ENCODE measurements at regions not wholly inside any gene's neighbourhood (a gene's known extent, or its start where the extent isn't known, plus 50 kb on each side); places are given as distances from the start of the nearest gene placed in this dataset.
"Not testable (repeated sequence)": the region's sequence is repeated elsewhere in the genome, so short reads cannot be mapped to it uniquely, and the experiment has no call there.

DNA sequence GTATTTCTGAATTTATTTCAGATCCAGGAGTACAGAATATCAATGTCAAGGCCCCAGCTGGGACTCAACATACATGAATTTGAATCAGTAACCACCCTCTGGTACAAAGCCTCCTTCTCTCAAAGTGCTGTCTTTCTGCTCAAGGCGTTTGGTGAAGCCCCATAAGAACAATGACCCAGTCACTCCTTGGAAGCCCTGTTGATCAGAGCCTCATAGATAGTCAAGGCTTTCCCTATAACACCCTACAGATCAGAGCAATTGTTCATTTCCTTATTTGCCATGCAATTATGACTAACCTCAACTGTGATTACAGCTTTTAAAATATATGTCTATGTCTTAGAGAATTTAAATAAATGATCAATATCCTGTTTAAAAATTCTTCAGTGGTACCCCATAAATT, 159.1 kb upstream of the CREB1 start:
- H3K27me3 ChIP-seq = no peaks in the 10 kb centered on the region
- TF ChIP-seq, protein P1, sequence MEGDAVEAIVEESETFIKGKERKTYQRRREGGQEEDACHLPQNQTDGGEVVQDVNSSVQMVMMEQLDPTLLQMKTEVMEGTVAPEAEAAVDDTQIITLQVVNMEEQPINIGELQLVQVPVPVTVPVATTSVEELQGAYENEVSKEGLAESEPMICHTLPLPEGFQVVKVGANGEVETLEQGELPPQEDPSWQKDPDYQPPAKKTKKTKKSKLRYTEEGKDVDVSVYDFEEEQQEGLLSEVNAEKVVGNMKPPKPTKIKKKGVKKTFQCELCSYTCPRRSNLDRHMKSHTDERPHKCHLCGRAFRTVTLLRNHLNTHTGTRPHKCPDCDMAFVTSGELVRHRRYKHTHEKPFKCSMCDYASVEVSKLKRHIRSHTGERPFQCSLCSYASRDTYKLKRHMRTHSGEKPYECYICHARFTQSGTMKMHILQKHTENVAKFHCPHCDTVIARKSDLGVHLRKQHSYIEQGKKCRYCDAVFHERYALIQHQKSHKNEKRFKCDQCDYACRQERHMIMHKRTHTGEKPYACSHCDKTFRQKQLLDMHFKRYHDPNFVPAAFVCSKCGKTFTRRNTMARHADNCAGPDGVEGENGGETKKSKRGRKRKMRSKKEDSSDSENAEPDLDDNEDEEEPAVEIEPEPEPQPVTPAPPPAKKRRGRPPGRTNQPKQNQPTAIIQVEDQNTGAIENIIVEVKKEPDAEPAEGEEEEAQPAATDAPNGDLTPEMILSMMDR (IDR thresholded peaks at IDR 0.05) = no peak
- H3K9me3 ChIP-seq = no peaks in the 10 kb centered on the region
- DNase-seq (ENCODE audit: low spot score in 2 of 2) = no peak
- intact Hi-C loops (cut with DNase I) = no loop called here
- no peaks in the 10 kb centered on the region for H3K4me1 ChIP-seq
- no peaks in the 10 kb centered on the region for H3K36me3 ChIP-seq
- no peak overlapping the region for H3K27ac ChIP-seq
- H3K4me3 ChIP-seq = no peak overlapping the region

DNA sequence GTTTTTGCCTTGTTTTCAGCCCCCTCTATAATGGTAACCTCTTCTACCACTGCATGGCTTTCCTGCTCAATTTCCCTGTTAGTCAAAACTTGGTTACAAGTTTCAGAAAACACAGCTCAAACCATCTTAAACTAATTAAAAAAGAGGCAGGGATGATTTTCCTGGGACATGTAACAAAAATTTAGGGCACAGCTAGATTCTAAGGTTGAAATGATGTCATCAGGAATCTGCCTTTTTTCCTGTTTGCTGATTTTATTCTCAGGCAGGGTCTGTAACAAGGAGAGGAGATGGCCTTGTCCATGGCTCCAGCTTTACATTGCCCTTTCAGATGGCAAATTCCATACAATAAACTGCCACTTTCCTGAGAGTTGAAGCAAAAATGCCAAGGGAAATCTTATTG, 157.9 kb upstream of the CREB1 start:
- H3K27ac ChIP-seq = no peak overlapping the region
- H3K4me3 ChIP-seq = no peak overlapping the region
- TF ChIP-seq, protein P1 (IDR thresholded peaks at IDR 0.05) = no peak
- H3K4me1 ChIP-seq = no peaks in the 10 kb centered on the region
- H3K9me3 ChIP-seq = no peaks in the 10 kb centered on the region
- DNase-seq (ENCODE audit: low spot score in 2 of 2) = no peak
- H3K36me3 ChIP-seq = no peaks in the 10 kb centered on the region
- intact Hi-C loops (cut with DNase I) = no loop called here
- H3K27me3 ChIP-seq = no peaks in the 10 kb centered on the region

DNA sequence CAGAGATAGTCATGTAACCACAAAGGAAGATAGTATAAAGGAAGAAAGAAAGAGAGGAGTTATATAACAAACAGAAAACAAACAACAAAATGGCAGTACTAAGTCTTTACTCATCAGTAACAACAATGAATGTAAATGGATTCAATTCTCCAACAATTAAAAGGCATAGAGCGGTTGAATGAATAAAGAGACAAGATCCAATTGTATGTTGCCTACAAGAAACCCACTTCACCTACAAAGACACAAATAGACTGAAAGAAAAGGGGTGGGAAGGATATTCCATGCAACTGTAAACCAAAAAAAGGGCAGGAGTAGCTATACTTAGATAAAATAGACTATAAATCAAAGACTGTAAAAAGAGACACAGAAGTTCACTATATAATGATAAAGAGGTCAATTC, 157.3 kb upstream of the CREB1 start:
- TF ChIP-seq, protein P1 (IDR thresholded peaks at IDR 0.05) = no peak
- intact Hi-C loops (cut with DNase I) = no loop called here
- Histone ChIP-seq H3K27ac (no peak overlapping the region), H3K27me3 (no peaks in the 10 kb centered on the region), H3K36me3 (no peaks in the 10 kb centered on the region), H3K4me3 (no peak overlapping the region), H3K4me1 (no peaks in the 10 kb centered on the region), H3K9me3 (no peaks in the 10 kb centered on the region)
- DNase-seq (ENCODE audit: low spot score in 2 of 2) = no peak

DNA sequence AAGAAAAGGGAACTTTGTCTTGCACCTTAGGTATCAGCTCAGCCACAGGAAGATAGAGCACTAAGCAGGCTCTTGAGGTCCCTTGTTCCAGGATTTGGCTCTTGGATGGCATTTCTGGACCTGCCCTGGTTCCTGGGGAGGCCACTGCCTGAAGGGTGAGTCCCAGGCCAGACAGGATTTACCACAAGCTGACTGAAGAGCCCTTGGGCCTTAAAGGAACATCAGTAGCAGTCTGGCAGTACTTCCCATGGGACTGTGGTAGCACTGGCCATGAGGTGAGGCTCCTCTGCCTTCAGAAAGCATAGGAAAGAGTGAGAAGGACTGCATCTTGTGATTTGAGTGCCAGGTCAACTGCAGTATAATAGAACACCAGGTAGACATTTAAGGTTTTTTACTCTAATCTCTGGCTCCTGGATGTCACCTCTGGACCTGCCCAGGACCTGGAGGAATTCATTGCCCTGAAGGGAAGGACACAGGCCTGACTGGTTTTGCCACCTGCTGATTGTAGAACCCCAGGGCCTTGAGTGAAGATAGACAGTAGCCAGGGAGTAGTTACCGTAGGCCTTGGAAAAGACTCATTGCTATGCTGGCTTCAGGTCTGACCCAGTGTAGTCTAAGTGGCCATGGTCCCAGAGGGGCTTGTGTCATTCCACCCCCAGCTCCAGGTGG, 154.4 kb upstream of the CREB1 start:
- Histone ChIP-seq H3K4me1 (no peaks in the 10 kb centered on the region), H3K9me3 (no peaks in the 10 kb centered on the region), H3K4me3 (no peak overlapping the region), H3K27me3 (no peaks in the 10 kb centered on the region), H3K27ac (no peak overlapping the region), H3K36me3 (no peaks in the 10 kb centered on the region)
- no peak for DNase-seq (ENCODE audit: low spot score in 2 of 2)
- TF ChIP-seq, protein P1 (IDR thresholded peaks at IDR 0.05) = no peak
- intact Hi-C loops (cut with DNase I) = no loop called here

DNA sequence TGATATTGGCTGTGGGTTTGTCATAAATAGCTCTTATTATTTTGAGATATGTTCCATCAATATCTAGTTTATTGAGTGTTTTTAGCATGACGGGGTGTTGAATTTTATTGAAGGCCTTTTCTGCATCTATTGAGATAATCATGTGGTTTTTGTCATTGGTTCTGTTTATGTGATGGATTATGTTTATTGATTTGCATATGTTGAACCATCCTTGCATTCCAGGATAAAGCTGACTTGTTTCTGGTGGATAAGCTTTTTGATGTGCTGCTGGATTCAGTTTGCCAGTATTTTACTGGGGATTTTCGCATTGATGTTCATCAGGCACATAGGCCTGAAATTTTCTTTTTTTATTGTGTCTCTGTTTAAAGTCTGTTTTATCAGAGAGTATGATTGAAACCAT, 151.1 kb upstream of the CREB1 start:
- DNase-seq (ENCODE audit: low spot score in 2 of 2); H3K36me3 ChIP-seq; intact Hi-C loops (cut with DNase I); H3K27ac ChIP-seq; H3K27me3 ChIP-seq; H3K4me1 ChIP-seq; H3K4me3 ChIP-seq: not testable (repeated sequence)
- H3K9me3 ChIP-seq = peaks cover 0 to 13% of the 10 kb centered on the region in 2 donors

DNA sequence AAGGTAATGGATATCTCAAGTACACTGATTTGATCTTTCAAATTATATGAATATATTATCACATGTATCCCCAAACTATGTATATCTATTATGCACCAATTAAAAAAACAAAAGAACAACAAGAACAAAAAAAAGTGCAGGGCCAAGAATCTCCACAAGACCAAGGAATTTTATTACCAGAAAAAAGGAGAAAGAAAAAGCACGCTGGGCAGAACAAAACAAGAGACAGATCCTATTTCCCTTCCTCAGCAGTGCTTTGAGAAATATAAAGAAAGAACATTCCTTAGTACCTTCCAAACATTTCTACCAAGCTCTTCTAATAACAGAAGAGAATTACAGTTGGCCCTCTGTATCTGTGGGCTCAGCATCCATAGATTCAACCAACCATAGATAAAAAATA, 144.7 kb upstream of the CREB1 start:
- no peak overlapping the region for H3K4me3 ChIP-seq
- no peaks in the 10 kb centered on the region for H3K4me1 ChIP-seq
- TF ChIP-seq, protein P1 (IDR thresholded peaks at IDR 0.05) = no peak
- DNase-seq (ENCODE audit: low spot score in 2 of 2) = no peak
- H3K27me3 ChIP-seq = no peaks in the 10 kb centered on the region
- no peaks in the 10 kb centered on the region for H3K36me3 ChIP-seq
- no peak overlapping the region for H3K27ac ChIP-seq
- H3K9me3 ChIP-seq = peaks cover 0 to 13% of the 10 kb centered on the region in 2 donors
- intact Hi-C loops (cut with DNase I) = no loop called here

Measured in ascending aorta (tissue), 2 donors.